ENCODE measurements at regions not wholly inside any gene's neighbourhood (a gene's known extent, or its start where the extent isn't known, plus 50 kb on each side); places are given as distances from the start of the nearest gene placed in this dataset.

DNA sequence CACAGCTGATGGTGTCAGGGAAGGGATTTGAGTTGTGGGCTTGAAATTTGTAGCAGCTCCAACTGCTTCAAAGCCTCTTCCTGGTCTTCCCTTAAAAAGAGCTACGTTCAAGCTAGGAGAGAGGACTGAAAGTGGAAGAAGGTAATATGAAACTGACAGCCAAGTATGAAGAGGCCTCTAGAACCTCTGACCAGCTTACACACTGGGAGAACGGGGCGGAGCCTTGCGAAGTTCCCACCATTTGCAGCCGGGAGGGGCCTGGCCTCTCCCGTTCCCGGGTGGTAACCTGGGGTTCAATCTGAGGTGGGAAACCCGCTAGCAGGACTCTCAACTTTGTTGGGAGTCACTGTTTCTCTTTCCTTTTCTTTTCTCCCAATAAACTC is 97.8 kb upstream of the PDE10A start:
- TF ChIP-seq EZH2 (IDR thresholded peaks at IDR 0.05; ENCODE audit: borderline replicate concordance, low read length): no peak
- TF ChIP-seq, protein P1, sequence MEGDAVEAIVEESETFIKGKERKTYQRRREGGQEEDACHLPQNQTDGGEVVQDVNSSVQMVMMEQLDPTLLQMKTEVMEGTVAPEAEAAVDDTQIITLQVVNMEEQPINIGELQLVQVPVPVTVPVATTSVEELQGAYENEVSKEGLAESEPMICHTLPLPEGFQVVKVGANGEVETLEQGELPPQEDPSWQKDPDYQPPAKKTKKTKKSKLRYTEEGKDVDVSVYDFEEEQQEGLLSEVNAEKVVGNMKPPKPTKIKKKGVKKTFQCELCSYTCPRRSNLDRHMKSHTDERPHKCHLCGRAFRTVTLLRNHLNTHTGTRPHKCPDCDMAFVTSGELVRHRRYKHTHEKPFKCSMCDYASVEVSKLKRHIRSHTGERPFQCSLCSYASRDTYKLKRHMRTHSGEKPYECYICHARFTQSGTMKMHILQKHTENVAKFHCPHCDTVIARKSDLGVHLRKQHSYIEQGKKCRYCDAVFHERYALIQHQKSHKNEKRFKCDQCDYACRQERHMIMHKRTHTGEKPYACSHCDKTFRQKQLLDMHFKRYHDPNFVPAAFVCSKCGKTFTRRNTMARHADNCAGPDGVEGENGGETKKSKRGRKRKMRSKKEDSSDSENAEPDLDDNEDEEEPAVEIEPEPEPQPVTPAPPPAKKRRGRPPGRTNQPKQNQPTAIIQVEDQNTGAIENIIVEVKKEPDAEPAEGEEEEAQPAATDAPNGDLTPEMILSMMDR (conservative IDR thresholded peaks at IDR 0.05 in 1 of 2, IDR thresholded peaks at IDR 0.05 in 1 of 2; ENCODE audit: extremely low read depth in 1 of 2, insufficient read depth in 1 of 2, low read depth in 1 of 2, low read length in 2 of 2): no peak

All from mammary epithelial cell (primary cell).